Parathyroid adenoma (tissue), 2 donors: ENCODE measurements at regions not wholly inside any gene's neighbourhood (a gene's known extent, or its start where the extent isn't known, plus 50 kb on each side); places are given as distances from the start of the nearest gene placed in this dataset.

ENCODE experiments used
- H2AFZ ChIP-seq: fragments of 300-600 bp; sonication (generic); one replicate; pipeline ENCODE4 v1.7.0; 2017; ENCODE audit warnings: antibody characterized with exemption, mild to moderate bottlenecking
- H3K27ac ChIP-seq: fragments of 300-600 bp; sonication (generic); one replicate; pipeline ENCODE4 v1.7.0; 2017
- H3K27me3 ChIP-seq: fragments of 300-600 bp; sonication (generic); one replicate; pipeline ENCODE4 v1.7.0; 2017; ENCODE audit warnings: low read length; ENCODE audit not compliant: control insufficient read depth, insufficient read depth
- H3K36me3 ChIP-seq: fragments of 300-600 bp; sonication (generic); one replicate; pipeline ENCODE4 v1.7.0; 2017; ENCODE audit warnings: low read length; ENCODE audit not compliant: control insufficient read depth, insufficient read depth
- H3K4me1 ChIP-seq: fragments of 300-600 bp; sonication (generic); one replicate; pipeline ENCODE4 v1.7.0; 2017; ENCODE audit warnings: control low read depth
- H3K4me2 ChIP-seq: fragments of 300-600 bp; sonication (generic); one replicate; pipeline ENCODE4 v1.7.0; 2017; ENCODE audit warnings: low read length
- H3K4me3 ChIP-seq: fragments of 300-600 bp; sonication (generic); one replicate; pipeline ENCODE4 v1.7.0; 2017; ENCODE audit warnings: low read depth, low read length
- H3K79me2 ChIP-seq: fragments of 300-600 bp; sonication (generic); one replicate; pipeline ENCODE4 v1.7.0; 2017; ENCODE audit warnings: control low read depth
- H3K9ac ChIP-seq: fragments of 300-600 bp; sonication (generic); one replicate; pipeline ENCODE4 v1.7.0; 2017; ENCODE audit warnings: mild to moderate bottlenecking
- H3K9me3 ChIP-seq: fragments of 300-600 bp; sonication (generic); one replicate; pipeline ENCODE4 v1.7.0; 2017; ENCODE audit warnings: low read length; ENCODE audit not compliant: control insufficient read depth
- TF ChIP-seq, protein P1 (sequence below): fragments of 300-600 bp; sonication (generic); IDR thresholded peaks from one replicate; pipeline ENCODE4 v1.7.0; 2017; ENCODE audit warnings: antibody characterized with exemption, mild to moderate bottlenecking
- donor health status: primary hyperparathyroidism.

DNA sequence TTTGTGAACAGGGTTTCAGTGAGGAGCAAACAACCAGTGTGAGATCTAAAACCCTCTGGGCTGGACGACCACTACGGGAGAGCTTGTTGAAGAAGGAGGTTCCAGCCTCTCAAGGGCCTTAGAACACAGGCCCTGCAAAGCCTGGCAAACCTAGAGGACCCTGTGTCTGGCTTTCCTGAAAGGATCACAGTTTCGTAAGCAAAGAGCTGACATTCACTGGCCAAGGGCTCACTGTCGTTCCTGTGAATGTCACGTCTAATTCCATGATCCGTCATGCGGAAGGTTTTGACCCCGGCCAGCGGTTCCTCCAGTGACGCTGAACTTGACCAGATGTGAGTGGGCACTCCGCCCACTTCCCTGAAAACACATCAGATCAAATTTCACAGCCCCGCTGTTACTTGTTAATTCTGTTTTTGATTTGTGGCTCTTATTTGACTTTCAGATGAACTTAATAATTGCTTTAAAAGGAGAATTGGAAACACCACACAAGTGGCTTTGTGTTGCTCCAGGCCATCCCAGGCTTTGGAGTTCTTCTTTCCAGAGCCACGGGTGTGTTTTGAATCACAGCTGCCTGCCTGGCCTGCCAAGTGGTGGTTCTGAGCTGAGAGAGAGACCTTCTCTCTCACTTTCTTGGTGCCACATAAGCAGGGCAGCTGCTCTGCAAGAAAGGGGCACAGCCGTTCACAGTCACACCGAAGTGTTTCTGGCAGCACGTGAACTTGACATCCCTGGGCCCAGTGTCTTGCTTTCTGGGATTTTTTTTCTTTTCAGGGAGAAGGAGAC lies 308.4 kb downstream of the NDUFA10 start:
- no peak overlapping the region for H2AFZ ChIP-seq
- no peak overlapping the region for H3K9ac ChIP-seq
- H3K4me1 ChIP-seq: no peaks in the 10 kb centered on the region
- H3K27me3 ChIP-seq: no peaks in the 10 kb centered on the region
- H3K9me3 ChIP-seq: no peaks in the 10 kb centered on the region
- H3K4me3 ChIP-seq: no peak overlapping the region
- TF ChIP-seq, protein P1, sequence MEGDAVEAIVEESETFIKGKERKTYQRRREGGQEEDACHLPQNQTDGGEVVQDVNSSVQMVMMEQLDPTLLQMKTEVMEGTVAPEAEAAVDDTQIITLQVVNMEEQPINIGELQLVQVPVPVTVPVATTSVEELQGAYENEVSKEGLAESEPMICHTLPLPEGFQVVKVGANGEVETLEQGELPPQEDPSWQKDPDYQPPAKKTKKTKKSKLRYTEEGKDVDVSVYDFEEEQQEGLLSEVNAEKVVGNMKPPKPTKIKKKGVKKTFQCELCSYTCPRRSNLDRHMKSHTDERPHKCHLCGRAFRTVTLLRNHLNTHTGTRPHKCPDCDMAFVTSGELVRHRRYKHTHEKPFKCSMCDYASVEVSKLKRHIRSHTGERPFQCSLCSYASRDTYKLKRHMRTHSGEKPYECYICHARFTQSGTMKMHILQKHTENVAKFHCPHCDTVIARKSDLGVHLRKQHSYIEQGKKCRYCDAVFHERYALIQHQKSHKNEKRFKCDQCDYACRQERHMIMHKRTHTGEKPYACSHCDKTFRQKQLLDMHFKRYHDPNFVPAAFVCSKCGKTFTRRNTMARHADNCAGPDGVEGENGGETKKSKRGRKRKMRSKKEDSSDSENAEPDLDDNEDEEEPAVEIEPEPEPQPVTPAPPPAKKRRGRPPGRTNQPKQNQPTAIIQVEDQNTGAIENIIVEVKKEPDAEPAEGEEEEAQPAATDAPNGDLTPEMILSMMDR: no peak
- no peaks in the 10 kb centered on the region for H3K79me2 ChIP-seq
- no peak overlapping the region for H3K4me2 ChIP-seq
- no peak overlapping the region for H3K27ac ChIP-seq
- H3K36me3 ChIP-seq: no peaks in the 10 kb centered on the region

DNA sequence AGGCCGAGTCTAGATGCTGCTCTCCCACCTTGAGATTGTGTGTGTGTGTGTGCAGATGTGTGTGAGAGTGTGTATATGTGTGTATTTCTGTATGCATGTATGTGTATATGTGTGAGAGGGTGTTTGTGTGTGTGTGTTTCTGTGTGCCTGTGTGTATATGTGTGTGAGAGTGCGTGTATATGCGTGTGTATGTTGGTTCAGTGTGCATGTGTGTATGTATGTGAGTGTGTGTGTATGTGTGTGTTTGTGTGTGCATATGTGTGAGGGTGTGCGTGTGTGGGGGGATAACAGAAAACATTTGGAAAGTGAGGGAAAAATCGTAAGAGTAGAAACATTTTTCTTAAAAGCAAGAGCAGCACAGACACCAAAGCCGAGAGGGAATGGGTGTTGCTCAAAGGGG lies 309.1 kb downstream of the NDUFA10 start:
- Histone ChIP-seq H2AFZ (no peak overlapping the region), H3K36me3 (no peaks in the 10 kb centered on the region), H3K4me1 (no peaks in the 10 kb centered on the region), H3K4me2 (no peak overlapping the region), H3K4me3 (no peak overlapping the region), H3K9ac (no peak overlapping the region), H3K27me3 (no peaks in the 10 kb centered on the region), H3K9me3 (no peaks in the 10 kb centered on the region), H3K27ac (no peak overlapping the region), H3K79me2 (no peaks in the 10 kb centered on the region)
- TF ChIP-seq, protein P1: no peak

DNA sequence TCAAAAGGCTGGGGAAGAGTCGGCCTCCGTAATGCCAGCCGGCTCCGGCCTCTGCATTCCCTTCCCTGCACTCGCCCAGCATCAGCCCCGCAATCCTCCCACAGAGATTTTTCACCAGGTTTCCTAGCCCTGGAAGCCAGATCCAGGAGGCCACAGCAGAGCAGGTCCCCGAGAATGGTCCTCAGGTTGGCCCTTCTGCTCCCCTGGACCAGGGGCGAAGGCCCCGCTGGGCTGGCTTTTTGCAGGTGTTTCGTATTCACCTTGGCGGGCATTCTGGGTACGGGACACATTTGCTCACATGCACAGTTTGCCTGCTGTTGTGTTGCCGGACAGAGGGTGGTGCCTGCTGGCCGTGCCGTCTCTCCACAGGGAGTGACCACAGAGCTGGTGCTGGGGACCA lies 309.5 kb downstream of the NDUFA10 start:
- Histone ChIP-seq H3K4me2 (no peak overlapping the region), H3K36me3 (no peaks in the 10 kb centered on the region), H3K79me2 (no peaks in the 10 kb centered on the region), H3K4me3 (no peak overlapping the region), H3K4me1 (no peaks in the 10 kb centered on the region), H2AFZ (no peak overlapping the region), H3K9ac (no peak overlapping the region), H3K27ac (no peak overlapping the region), H3K9me3 (no peaks in the 10 kb centered on the region), H3K27me3 (no peaks in the 10 kb centered on the region)
- TF ChIP-seq, protein P1: no peak

DNA sequence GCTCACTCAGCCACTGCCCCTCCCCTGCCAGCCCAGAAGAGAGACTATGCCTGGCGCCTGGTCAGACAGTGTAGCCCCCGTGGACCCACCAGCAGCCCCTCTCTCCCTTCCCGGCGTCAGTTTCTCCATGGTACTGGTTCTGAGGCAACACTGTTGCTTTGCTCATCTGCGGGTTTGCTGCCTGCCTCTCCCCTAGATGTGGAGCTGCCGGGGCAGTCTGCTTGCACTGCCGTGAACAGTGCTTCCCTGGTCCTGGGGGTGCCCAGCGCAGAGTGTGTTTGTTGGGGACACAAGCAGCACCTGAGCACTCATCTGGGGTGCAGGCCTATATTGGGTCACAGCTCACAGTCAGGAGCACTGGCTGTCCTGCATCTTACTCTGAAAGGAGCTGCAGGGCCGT lies 309.9 kb downstream of the NDUFA10 start:
- Histone ChIP-seq H3K79me2 (no peaks in the 10 kb centered on the region), H3K27ac (no peak overlapping the region), H3K27me3 (no peaks in the 10 kb centered on the region), H2AFZ (no peak overlapping the region), H3K4me1 (no peaks in the 10 kb centered on the region), H3K9me3 (no peaks in the 10 kb centered on the region), H3K4me2 (no peak overlapping the region), H3K9ac (no peak overlapping the region), H3K4me3 (no peak overlapping the region), H3K36me3 (no peaks in the 10 kb centered on the region)
- TF ChIP-seq, protein P1: no peak

DNA sequence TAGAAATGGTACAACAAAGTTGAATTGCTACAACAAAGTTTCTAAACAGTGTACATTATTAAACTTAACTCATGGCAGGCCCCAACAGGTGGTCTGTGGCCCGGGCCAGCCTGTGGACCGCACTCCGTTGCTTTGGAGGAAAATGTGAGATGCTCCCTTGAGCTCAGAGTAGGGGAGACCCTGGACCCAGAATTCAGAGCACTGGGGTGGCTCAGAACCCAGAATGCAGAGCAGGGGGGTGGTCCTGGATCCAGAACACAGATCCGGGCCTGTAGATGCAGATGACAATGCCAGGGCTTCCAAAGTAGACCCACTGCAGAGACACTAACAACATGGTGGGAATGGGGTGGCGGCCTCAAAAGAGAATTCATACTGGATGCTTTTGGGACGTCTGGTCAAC lies 311.0 kb downstream of the NDUFA10 start:
- H3K4me1 ChIP-seq: no peaks in the 10 kb centered on the region
- no peak overlapping the region for H3K27ac ChIP-seq
- no peaks in the 10 kb centered on the region for H3K36me3 ChIP-seq
- no peaks in the 10 kb centered on the region for H3K27me3 ChIP-seq
- no peak overlapping the region for H3K4me2 ChIP-seq
- H3K9ac ChIP-seq: no peak overlapping the region
- no peak overlapping the region for H3K4me3 ChIP-seq
- H3K79me2 ChIP-seq: no peaks in the 10 kb centered on the region
- H2AFZ ChIP-seq: no peak overlapping the region
- TF ChIP-seq, protein P1: no peak
- no peaks in the 10 kb centered on the region for H3K9me3 ChIP-seq
